BJ (cell line): ENCODE measurements at regions not wholly inside any gene's neighbourhood (a gene's known extent, or its start where the extent isn't known, plus 50 kb on each side); places are given as distances from the start of the nearest gene placed in this dataset.

Experiments used
- CTCF ChIA-PET: fragments of 350-600 bp; formaldehyde crosslinking; extraction: SDS; loops from one replicate; lab custom pipeline; 2021; ENCODE audit warnings: antibody characterized with exemption, inconsistent platforms; lab: Yijun Ruan, JAX
- POLR2A ChIA-PET: fragments of 300-600 bp; sonication (Branson Sonifier 250); formaldehyde crosslinking; extraction: SDS; loops from one replicate; lab custom pipeline; 2021; ENCODE audit warnings: antibody characterized with exemption; lab: Charles Lee
- DNase-seq: peaks from one replicate; pipeline ENCODE4 v3.0.0-alpha.2; 2011; ENCODE audit warnings: low read depth
- H3K27me3 ChIP-seq: 2 replicates; pipeline ENCODE4 v1.6.0; 2011; ENCODE audit warnings: low read length; ENCODE audit not compliant: control insufficient read depth, insufficient read depth
- H3K36me3 ChIP-seq: 2 replicates; pipeline ENCODE4 v1.5.1; 2011; ENCODE audit warnings: low read length; ENCODE audit not compliant: control insufficient read depth, insufficient read depth
- H3K4me3 ChIP-seq: 2 replicates; pipeline ENCODE4 v1.5.1; 2011; ENCODE audit warnings: low read depth, mild to moderate bottlenecking, control low read depth, low read length
- CTCF ChIP-seq: IDR thresholded peaks from 2 replicates; pipeline ENCODE4 v1.5.1; 2011; ENCODE audit warnings: low read depth, mild to moderate bottlenecking, control low read depth, inconsistent platforms, low read length, moderate library complexity; ENCODE audit not compliant: insufficient read depth

GRCh38 chr10:78479467-78479866 lies 445.8 kb downstream of the RPS24 start:
- Histone ChIP-seq H3K4me3 (no peak overlapping the region), H3K27me3 (peaks cover 7% of the 10 kb centered on the region), H3K36me3 (no peaks in the 10 kb centered on the region)
- DNase-seq, result no peak
- CTCF ChIA-PET, result no interaction called here
- POLR2A ChIA-PET, result no interaction called here
- no peak for TF ChIP-seq CTCF

- Histone ChIP-seq H3K27me3 (peaks cover 6% of the 10 kb centered on the region), H3K4me3 (no peak overlapping the region), H3K36me3 (no peaks in the 10 kb centered on the region)
- ChIA-PET POLR2A (no interaction called here), CTCF (interaction anchor here (1.4 kb wide), 1 partner anchor 9 kb away, joined by 4 read pairs; no protein-coding TSS in a partner anchor)
- no peak for TF ChIP-seq CTCF
- DNase-seq, result no peak
Measured at GRCh38 chr10:78481842-78482241, 448.2 kb downstream of the RPS24 start.

GRCh38 chr10:78483641-78484040 lies 450.0 kb downstream of the RPS24 start:
- POLR2A ChIA-PET, result interaction anchor here (0.7 kb wide), 1 partner anchor 317 kb away, joined by 3 read pairs; no protein-coding TSS in a partner anchor
- no peak for TF ChIP-seq CTCF
- H3K36me3 ChIP-seq, result no peaks in the 10 kb centered on the region
- no peak overlapping the region for H3K4me3 ChIP-seq
- peaks cover 6% of the 10 kb centered on the region; the same call in 1 of the 2 replicates for H3K27me3 ChIP-seq
- no peak for DNase-seq
- CTCF ChIA-PET, result no interaction called here

DNA sequence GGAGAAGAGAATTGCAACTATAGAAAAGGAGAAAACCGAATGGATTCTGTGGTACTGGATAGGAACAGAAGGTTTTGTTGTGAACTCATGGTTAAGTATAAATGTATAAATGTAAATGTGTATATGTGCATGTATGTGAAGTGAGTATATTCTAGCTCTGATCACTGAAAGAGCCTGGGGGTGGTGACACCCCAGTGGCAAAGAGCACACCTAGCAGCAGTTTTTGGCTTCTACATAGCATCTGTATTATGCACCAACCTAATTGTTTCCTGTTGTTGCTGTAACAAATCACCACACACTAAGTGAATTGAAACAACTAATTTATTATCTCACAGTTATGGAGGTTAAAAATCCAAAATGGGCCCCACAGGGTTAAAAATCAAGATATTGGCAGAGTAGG lies 455.4 kb downstream of the RPS24 start:
- no peak for DNase-seq
- POLR2A ChIA-PET, result no interaction called here
- Histone ChIP-seq H3K4me3 (no peak overlapping the region), H3K36me3 (no peaks in the 10 kb centered on the region), H3K27me3 (no peaks in the 10 kb centered on the region)
- CTCF ChIA-PET, result no interaction called here
- no peak for TF ChIP-seq CTCF

DNA sequence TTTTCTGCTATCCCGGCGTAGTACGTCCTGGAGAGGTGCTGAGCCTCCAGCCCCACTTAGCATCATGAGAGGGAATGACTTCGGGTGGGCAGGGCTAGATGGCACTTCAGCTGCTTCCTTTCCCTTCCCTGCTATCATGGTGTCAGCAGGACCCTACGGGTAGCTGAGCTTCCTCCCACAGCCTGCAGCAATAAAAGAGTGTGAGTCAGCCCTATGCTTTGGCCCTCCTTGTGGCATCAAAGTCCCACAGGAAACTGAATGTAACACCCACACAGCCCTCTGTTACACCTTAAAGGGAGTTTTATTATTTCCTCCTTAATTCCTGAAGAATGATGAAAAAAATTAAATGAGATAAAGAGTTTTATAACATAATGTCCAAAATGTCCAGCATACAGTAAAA lies 458.1 kb downstream of the RPS24 start:
- POLR2A ChIA-PET, result no interaction called here
- CTCF ChIA-PET, result interaction anchor here (1.4 kb wide), 1 partner anchor 11 kb away, joined by 4 read pairs; no protein-coding TSS in a partner anchor
- Histone ChIP-seq H3K4me3 (no peak overlapping the region), H3K36me3 (no peaks in the 10 kb centered on the region), H3K27me3 (no peaks in the 10 kb centered on the region)
- no peak for DNase-seq
- no peak for TF ChIP-seq CTCF
